ENCODE measurements at regions not wholly inside any gene's neighbourhood (a gene's known extent, or its start where the extent isn't known, plus 50 kb on each side); places are given as distances from the start of the nearest gene placed in this dataset.

DNA sequence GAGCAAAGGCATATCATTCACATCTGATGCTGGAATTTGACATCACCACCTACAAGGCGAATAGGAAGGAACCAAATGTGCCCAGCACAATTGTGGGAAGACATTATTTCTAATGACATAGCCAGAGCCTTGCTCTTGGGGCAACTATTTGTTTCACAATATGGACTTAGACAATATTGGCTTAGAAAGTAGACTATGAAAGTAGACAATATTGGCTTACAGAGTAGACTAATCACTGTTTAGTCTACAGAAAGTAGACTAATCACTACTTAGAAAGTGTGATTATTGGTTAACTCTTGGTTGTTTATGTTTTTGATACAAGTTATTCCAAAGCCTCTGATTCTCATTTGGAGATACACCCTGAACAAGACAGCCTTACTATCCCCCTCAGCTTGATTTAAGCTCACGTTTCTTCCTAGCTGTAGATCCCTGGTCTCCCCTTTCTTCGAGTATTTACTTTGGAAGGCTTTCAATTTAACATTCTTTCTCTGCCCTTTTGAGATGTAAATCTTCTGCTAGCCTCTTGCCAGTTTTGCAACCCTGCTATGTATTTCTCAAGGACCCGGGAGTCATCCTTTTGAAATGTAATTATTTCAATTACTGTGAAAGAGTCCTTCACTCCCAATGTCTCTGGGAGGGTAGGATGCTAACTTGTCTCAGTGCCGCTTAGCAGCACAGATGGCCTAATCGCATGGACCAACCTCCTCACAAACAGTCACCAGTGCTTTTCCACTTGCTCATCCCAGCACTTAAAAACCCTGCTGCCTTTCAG, 843.2 kb downstream of the GALC start:
- no TSS peak for BruUV-seq (replicated peaks)
- intact Hi-C loops (cut with micrococcal nuclease; ENCODE audit: unreplicated experiment), result no loop called here

DNA sequence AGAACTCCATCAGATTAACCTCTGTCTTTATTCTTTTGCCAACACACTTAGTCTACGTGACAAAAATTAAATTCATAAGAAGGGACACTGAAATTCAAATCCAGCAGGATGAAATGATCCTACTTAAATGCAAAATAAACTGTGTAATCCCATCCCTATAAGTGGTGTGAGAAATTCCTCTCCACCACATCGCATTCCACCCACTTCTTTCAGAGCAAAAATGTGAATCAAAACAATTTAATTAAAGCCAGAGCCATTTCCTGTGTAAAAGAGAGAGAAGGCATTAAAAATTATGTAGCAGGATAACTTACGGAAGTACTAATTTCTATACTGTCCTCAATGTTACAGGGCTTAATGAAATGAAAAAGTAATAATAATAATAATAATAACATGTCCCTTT, 844.3 kb downstream of the GALC start:
- POLR2A ChIA-PET (ENCODE audit: unreplicated experiment), result no interaction called here
- Histone ChIP-seq H3K9me2 (ENCODE audit: insufficient read depth) (no peaks in the 10 kb centered on the region), H3K4me3 (no peak overlapping the region), H3K4me2 (no peak overlapping the region), H3K4me1 (replicated peaks; ENCODE audit: insufficient read depth) (no peaks in the 10 kb centered on the region), H4K20me1 (ENCODE audit: insufficient read depth) (no peaks in the 10 kb centered on the region), H3K27ac (no peak overlapping the region), H3K9me3 (ENCODE audit: insufficient read depth, low read depth) (no peaks in the 10 kb centered on the region), H3K79me2 (ENCODE audit: low read depth) (no peaks in the 10 kb centered on the region), H3K27me3 (ENCODE audit: insufficient read depth, low read depth) (no peaks in the 10 kb centered on the region), H3K36me3 (ENCODE audit: low read depth) (no peaks in the 10 kb centered on the region), H2AFZ (no peak overlapping the region), H3F3A (ENCODE audit: insufficient read depth, low read depth) (no peaks in the 10 kb centered on the region)
- TF ChIP-seq EZH2 (IDR thresholded peaks at IDR 0.05; ENCODE audit: low read depth), result no peak
- TF ChIP-seq, protein P1, sequence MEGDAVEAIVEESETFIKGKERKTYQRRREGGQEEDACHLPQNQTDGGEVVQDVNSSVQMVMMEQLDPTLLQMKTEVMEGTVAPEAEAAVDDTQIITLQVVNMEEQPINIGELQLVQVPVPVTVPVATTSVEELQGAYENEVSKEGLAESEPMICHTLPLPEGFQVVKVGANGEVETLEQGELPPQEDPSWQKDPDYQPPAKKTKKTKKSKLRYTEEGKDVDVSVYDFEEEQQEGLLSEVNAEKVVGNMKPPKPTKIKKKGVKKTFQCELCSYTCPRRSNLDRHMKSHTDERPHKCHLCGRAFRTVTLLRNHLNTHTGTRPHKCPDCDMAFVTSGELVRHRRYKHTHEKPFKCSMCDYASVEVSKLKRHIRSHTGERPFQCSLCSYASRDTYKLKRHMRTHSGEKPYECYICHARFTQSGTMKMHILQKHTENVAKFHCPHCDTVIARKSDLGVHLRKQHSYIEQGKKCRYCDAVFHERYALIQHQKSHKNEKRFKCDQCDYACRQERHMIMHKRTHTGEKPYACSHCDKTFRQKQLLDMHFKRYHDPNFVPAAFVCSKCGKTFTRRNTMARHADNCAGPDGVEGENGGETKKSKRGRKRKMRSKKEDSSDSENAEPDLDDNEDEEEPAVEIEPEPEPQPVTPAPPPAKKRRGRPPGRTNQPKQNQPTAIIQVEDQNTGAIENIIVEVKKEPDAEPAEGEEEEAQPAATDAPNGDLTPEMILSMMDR (conservative IDR thresholded peaks at IDR 0.05), result no peak
- intact Hi-C loops (cut with micrococcal nuclease; ENCODE audit: unreplicated experiment), result no loop called here
- CTCF ChIA-PET, result no interaction called here
- no peak for DNase-seq
- no TSS peak for BruUV-seq (replicated peaks)

More for the DNA sequence above, 843.2 kb downstream of the GALC start:
- no peaks in the 10 kb centered on the region for H3K79me2 ChIP-seq (ENCODE audit: low read depth)
- H3K4me2 ChIP-seq, result no peak overlapping the region
- no peak overlapping the region for H3K27ac ChIP-seq
- no peaks in the 10 kb centered on the region for H3F3A ChIP-seq (ENCODE audit: insufficient read depth, low read depth)
- ChIA-PET POLR2A (ENCODE audit: unreplicated experiment) (no interaction called here), CTCF (no interaction called here)
- H2AFZ ChIP-seq, result no peak overlapping the region
- no peaks in the 10 kb centered on the region for H3K9me2 ChIP-seq (ENCODE audit: insufficient read depth)
- H3K36me3 ChIP-seq (ENCODE audit: low read depth), result no peaks in the 10 kb centered on the region
- H4K20me1 ChIP-seq (ENCODE audit: insufficient read depth), result no peaks in the 10 kb centered on the region
- DNase-seq, result no peak
- no peaks in the 10 kb centered on the region for H3K27me3 ChIP-seq (ENCODE audit: insufficient read depth, low read depth)
- H3K4me1 ChIP-seq (replicated peaks; ENCODE audit: insufficient read depth), result no peaks in the 10 kb centered on the region
- H3K4me3 ChIP-seq, result no peak overlapping the region
- H3K9me3 ChIP-seq (ENCODE audit: insufficient read depth, low read depth), result no peaks in the 10 kb centered on the region
- TF ChIP-seq, protein P1 (conservative IDR thresholded peaks at IDR 0.05), result no peak

DNA sequence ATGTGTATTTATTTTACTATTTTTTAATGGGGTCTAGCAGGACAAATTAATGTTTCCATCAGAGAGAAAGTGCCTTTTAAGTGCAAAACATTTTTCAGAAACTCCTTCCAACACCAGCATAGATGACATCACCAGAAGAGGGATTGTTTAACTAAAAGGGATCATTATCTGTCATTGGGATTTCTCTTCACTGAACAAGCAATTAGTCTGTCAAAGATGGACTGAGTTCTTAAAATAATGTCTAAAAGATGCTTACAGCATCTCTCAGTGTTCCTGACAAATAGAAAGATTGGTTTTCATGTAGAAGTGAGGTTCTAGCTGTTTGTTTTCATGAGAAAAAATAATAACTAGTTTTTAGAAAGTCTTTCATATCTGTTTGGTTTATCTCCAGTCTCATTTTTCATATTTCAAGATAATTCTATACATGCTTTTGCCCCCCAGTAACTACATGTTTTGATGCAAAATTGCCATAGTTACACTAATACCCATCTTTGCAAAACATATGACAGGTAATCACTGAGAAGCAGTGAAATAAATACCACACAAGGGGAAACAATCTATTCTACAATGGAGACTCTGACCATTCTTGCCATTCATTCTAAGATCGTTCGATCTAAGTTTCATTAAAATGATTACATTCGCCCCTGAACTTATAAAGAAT, 850.3 kb downstream of the GALC start:
- CTCF ChIA-PET, result no interaction called here
- no peak overlapping the region for H3K4me3 ChIP-seq
- H3K79me2 ChIP-seq (ENCODE audit: low read depth), result no peaks in the 10 kb centered on the region
- H3K27ac ChIP-seq, result no peak overlapping the region
- H2AFZ ChIP-seq, result no peak overlapping the region
- POLR2A ChIA-PET (ENCODE audit: unreplicated experiment), result no interaction called here
- BruUV-seq (replicated peaks), result no TSS peak
- no peaks in the 10 kb centered on the region for H4K20me1 ChIP-seq (ENCODE audit: insufficient read depth)
- no peak for DNase-seq
- no peaks in the 10 kb centered on the region for H3K36me3 ChIP-seq (ENCODE audit: low read depth)
- no peaks in the 10 kb centered on the region for H3K9me3 ChIP-seq (ENCODE audit: insufficient read depth, low read depth)
- no peaks in the 10 kb centered on the region for H3K27me3 ChIP-seq (ENCODE audit: insufficient read depth, low read depth)
- H3F3A ChIP-seq (ENCODE audit: insufficient read depth, low read depth), result no peaks in the 10 kb centered on the region
- TF ChIP-seq EZH2 (IDR thresholded peaks at IDR 0.05; ENCODE audit: low read depth), result no peak
- TF ChIP-seq, protein P1 (conservative IDR thresholded peaks at IDR 0.05), result no peak
- no peak overlapping the region for H3K4me2 ChIP-seq
- intact Hi-C loops (cut with micrococcal nuclease; ENCODE audit: unreplicated experiment), result no loop called here
- H3K9me2 ChIP-seq (ENCODE audit: insufficient read depth), result no peaks in the 10 kb centered on the region
- no peaks in the 10 kb centered on the region for H3K4me1 ChIP-seq (replicated peaks; ENCODE audit: insufficient read depth)

Data from PC-9 (cell line).